HepG2 (cell line): ENCODE measurements at regions not wholly inside any gene's neighbourhood (a gene's known extent, or its start where the extent isn't known, plus 50 kb on each side); places are given as distances from the start of the nearest gene placed in this dataset.

Experiments used
- CREB1 ChIP-seq, 2 experiments: fragments of 450-650 bp in 1 of 2; IDR thresholded peaks; 2 replicates each; pipeline ENCODE4 v1.6.1; 2016 to 2017; ENCODE audit warnings: control low read depth in 1 of 2, mild to moderate bottlenecking in 1 of 2, missing compliant biosample characterization in 1 of 2, missing genetic modification characterization in 1 of 2
- CTCF ChIP-seq: sonication (generic); formaldehyde crosslinking; IDR thresholded peaks from 2 replicates; pipeline ENCODE4 v1.5.0; 2020; ENCODE audit warnings: mild to moderate bottlenecking, missing genetic modification reagents, moderate library complexity
- ELF1 ChIP-seq: sonication (generic); formaldehyde crosslinking; IDR thresholded peaks from 2 replicates; pipeline ENCODE4 v1.4.0; 2020; ENCODE audit warnings: missing genetic modification reagents
- ETV6 ChIP-seq: sonication (generic); formaldehyde crosslinking; conservative IDR thresholded peaks from 2 replicates; pipeline ENCODE4 v1.4.0; 2020; ENCODE audit warnings: missing genetic modification reagents
- IRF2 ChIP-seq: IDR thresholded peaks from 2 replicates; pipeline ENCODE4 v1.6.1; 2018; ENCODE audit warnings: missing genetic modification reagents, missing compliant biosample characterization
- KDM2A ChIP-seq: sonication (generic); formaldehyde crosslinking; IDR thresholded peaks from 2 replicates; pipeline ENCODE4 v1.4.0; 2020; ENCODE audit warnings: low read depth, missing genetic modification reagents, borderline replicate concordance
- NFE2L1 ChIP-seq: sonication (generic); formaldehyde crosslinking; IDR thresholded peaks from 2 replicates; pipeline ENCODE4 v1.4.0; 2020; ENCODE audit warnings: missing genetic modification reagents, mild to moderate bottlenecking, borderline replicate concordance
- PHF21A ChIP-seq: sonication (generic); formaldehyde crosslinking; IDR thresholded peaks from 2 replicates; pipeline ENCODE4 v1.5.0; 2020; ENCODE audit warnings: mild to moderate bottlenecking, missing genetic modification reagents
- RBFOX2 ChIP-seq: fragments of 200-400 bp; formaldehyde crosslinking; IDR thresholded peaks from 2 replicates; pipeline ENCODE4 v1.6.1; 2017; ENCODE audit warnings: low read depth, mild to moderate bottlenecking, low read length
- SIN3A ChIP-seq: IDR thresholded peaks from 2 replicates; pipeline ENCODE4 v1.6.1; 2011; ENCODE audit warnings: low read depth, mild to moderate bottlenecking, control low read depth, low read length, borderline replicate concordance
- ZNF326 ChIP-seq: sonication (generic); formaldehyde crosslinking; IDR thresholded peaks from 2 replicates; pipeline ENCODE4 v1.4.0; 2020; ENCODE audit warnings: missing genetic modification reagents, borderline replicate concordance
- ZSCAN25 ChIP-seq: sonication (generic); formaldehyde crosslinking; IDR thresholded peaks from 2 replicates; pipeline ENCODE4 v1.8.0; 2022; ENCODE audit warnings: mild to moderate bottlenecking, missing genetic modification reagents
- TF ChIP-seq, protein P1 (sequence below): sonication (generic); formaldehyde crosslinking; IDR thresholded peaks from 2 replicates; pipeline ENCODE4 v1.4.0; 2020; ENCODE audit warnings: mild to moderate bottlenecking, missing genetic modification reagents

GRCh38 chr10:78366663-78367411, 333.2 kb downstream of the RPS24 start:
- TF ChIP-seq NFE2L1 (CRISPR knock-in tag) (no peak), ELF1 (CRISPR knock-in tag) (no peak), ETV6 (no peak), CTCF (CRISPR knock-in tag) (no peak), KDM2A (CRISPR knock-in tag) (no peak), ZSCAN25 (CRISPR knock-in tag) (no peak), PHF21A (no peak), ZNF326 (no peak), SIN3A (no peak), CREB1 (IDR thresholded peaks at IDR 0.05) (no peak), CREB1 (CRISPR knock-in tag; IDR thresholded peaks at IDR 0.05) (no peak), RBFOX2 (no peak), IRF2 (CRISPR knock-in tag) (no peak)
- TF ChIP-seq, protein P1, sequence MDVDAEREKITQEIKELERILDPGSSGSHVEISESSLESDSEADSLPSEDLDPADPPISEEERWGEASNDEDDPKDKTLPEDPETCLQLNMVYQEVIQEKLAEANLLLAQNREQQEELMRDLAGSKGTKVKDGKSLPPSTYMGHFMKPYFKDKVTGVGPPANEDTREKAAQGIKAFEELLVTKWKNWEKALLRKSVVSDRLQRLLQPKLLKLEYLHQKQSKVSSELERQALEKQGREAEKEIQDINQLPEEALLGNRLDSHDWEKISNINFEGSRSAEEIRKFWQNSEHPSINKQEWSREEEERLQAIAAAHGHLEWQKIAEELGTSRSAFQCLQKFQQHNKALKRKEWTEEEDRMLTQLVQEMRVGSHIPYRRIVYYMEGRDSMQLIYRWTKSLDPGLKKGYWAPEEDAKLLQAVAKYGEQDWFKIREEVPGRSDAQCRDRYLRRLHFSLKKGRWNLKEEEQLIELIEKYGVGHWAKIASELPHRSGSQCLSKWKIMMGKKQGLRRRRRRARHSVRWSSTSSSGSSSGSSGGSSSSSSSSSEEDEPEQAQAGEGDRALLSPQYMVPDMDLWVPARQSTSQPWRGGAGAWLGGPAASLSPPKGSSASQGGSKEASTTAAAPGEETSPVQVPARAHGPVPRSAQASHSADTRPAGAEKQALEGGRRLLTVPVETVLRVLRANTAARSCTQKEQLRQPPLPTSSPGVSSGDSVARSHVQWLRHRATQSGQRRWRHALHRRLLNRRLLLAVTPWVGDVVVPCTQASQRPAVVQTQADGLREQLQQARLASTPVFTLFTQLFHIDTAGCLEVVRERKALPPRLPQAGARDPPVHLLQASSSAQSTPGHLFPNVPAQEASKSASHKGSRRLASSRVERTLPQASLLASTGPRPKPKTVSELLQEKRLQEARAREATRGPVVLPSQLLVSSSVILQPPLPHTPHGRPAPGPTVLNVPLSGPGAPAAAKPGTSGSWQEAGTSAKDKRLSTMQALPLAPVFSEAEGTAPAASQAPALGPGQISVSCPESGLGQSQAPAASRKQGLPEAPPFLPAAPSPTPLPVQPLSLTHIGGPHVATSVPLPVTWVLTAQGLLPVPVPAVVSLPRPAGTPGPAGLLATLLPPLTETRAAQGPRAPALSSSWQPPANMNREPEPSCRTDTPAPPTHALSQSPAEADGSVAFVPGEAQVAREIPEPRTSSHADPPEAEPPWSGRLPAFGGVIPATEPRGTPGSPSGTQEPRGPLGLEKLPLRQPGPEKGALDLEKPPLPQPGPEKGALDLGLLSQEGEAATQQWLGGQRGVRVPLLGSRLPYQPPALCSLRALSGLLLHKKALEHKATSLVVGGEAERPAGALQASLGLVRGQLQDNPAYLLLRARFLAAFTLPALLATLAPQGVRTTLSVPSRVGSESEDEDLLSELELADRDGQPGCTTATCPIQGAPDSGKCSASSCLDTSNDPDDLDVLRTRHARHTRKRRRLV (CRISPR knock-in tag), result no peak
